Liver (tissue), 8 donors: ENCODE measurements at regions not wholly inside any gene's neighbourhood (a gene's known extent, or its start where the extent isn't known, plus 50 kb on each side); places are given as distances from the start of the nearest gene placed in this dataset.

Experiments used
- DNase-seq: peaks from one replicate; pipeline ENCODE4 v3.0.0-alpha.2; 2017; ENCODE audit warnings: low spot score
- H3K27ac ChIP-seq, 2 donors: one replicate each; pipeline ENCODE4 v1.7.0; 2013; ENCODE audit warnings: inconsistent platforms in 2 of 2, low read length in 2 of 2, control low read depth in 1 of 2, low read depth in 1 of 2, mild to moderate bottlenecking in 1 of 2
- H3K27me3 ChIP-seq, 4 donors: one replicate each; pipeline versions ENCODE4 v1.6.1 to v1.7.0; 2013; ENCODE audit warnings: low read length in 3 of 4, inconsistent platforms in 1 of 4, mild to moderate bottlenecking in 1 of 4, moderate library complexity in 1 of 4; ENCODE audit not compliant: control insufficient read depth in 4 of 4, insufficient read depth in 4 of 4
- H3K36me3 ChIP-seq, 4 donors: one replicate each; pipeline versions ENCODE4 v1.6.1 to v1.7.0; 2013; ENCODE audit warnings: low read length in 3 of 4, mild to moderate bottlenecking in 3 of 4, low read depth in 1 of 4, moderate library complexity in 1 of 4; ENCODE audit not compliant: control insufficient read depth in 4 of 4, insufficient read depth in 3 of 4
- H3K4me1 ChIP-seq, 4 donors: one replicate each; pipeline versions ENCODE4 v1.6.1 to v1.7.0; 2013; ENCODE audit warnings: low read length in 3 of 4, mild to moderate bottlenecking in 3 of 4, moderate library complexity in 1 of 4; ENCODE audit not compliant: control insufficient read depth in 4 of 4, insufficient read depth in 4 of 4
- H3K4me3 ChIP-seq, 3 donors: one replicate each; pipeline versions ENCODE4 v1.6.1 to v1.7.0; 2013; ENCODE audit warnings: low read length in 3 of 3, control low read depth in 1 of 3, low read depth in 1 of 3, mild to moderate bottlenecking in 1 of 3
- H3K9ac ChIP-seq, 2 donors: one replicate each; pipeline ENCODE4 v1.7.0; 2013; ENCODE audit warnings: low read length in 2 of 2, mild to moderate bottlenecking in 2 of 2, moderate library complexity in 2 of 2, control low read depth in 1 of 2, low read depth in 1 of 2
- H3K9me3 ChIP-seq, 4 donors: one replicate each; pipeline versions ENCODE4 v1.6.1 to v1.7.0; 2013; ENCODE audit warnings: low read length in 3 of 4; ENCODE audit not compliant: control insufficient read depth in 4 of 4
- CTCF ChIP-seq: fragments of 150-350 bp; IDR thresholded peaks from 2 replicates; pipeline ENCODE4 v1.5.1; 2017; ENCODE audit warnings: improper control_type of control experiment, low read depth, low read length; ENCODE audit not compliant: missing input control
- EGR1 ChIP-seq, 2 donors: IDR thresholded peaks; 2 replicates each; pipeline ENCODE4 v1.6.1; 2016 to 2018; ENCODE audit warnings: antibody characterized with exemption in 2 of 2, low read depth in 2 of 2
- FOXA1 ChIP-seq: IDR thresholded peaks from 2 replicates; pipeline ENCODE4 v1.6.1; 2016; ENCODE audit warnings: antibody characterized with exemption
- FOXA2 ChIP-seq: IDR thresholded peaks from 2 replicates; pipeline ENCODE4 v1.6.1; 2016; ENCODE audit warnings: antibody characterized with exemption
- GABPA ChIP-seq, 2 donors: IDR thresholded peaks in 1 of 2; conservative IDR thresholded peaks in 1 of 2; 2 replicates each; pipeline ENCODE4 v1.6.1; 2016; ENCODE audit warnings: antibody characterized with exemption in 2 of 2, mild to moderate bottlenecking in 1 of 2, moderate library complexity in 1 of 2
- HNF4A ChIP-seq, 2 donors: conservative IDR thresholded peaks; 2 replicates each; pipeline ENCODE4 v1.6.1; 2016; ENCODE audit warnings: antibody characterized with exemption in 2 of 2, mild to moderate bottlenecking in 2 of 2
- HNF4G ChIP-seq: IDR thresholded peaks from 2 replicates; pipeline ENCODE4 v1.6.1; 2016; ENCODE audit warnings: antibody characterized with exemption
- JUND ChIP-seq, 2 donors: IDR thresholded peaks; 2 replicates each; pipeline ENCODE4 v1.6.1; 2016; ENCODE audit warnings: antibody characterized with exemption in 2 of 2
- MAX ChIP-seq: IDR thresholded peaks from 2 replicates; pipeline ENCODE4 v1.6.1; 2016; ENCODE audit warnings: antibody characterized with exemption
- NR2F2 ChIP-seq: IDR thresholded peaks from 2 replicates; pipeline ENCODE4 v1.6.1; 2016; ENCODE audit warnings: antibody characterized with exemption
- RAD21 ChIP-seq, 2 donors: IDR thresholded peaks; 2 replicates each; pipeline ENCODE4 v1.6.1; 2016; ENCODE audit warnings: antibody characterized with exemption in 2 of 2, mild to moderate bottlenecking in 2 of 2
- RXRA ChIP-seq, 2 donors: IDR thresholded peaks; 2 replicates each; pipeline ENCODE4 v1.6.1; 2017 to 2018; ENCODE audit warnings: antibody characterized with exemption in 2 of 2, mild to moderate bottlenecking in 1 of 2
- SP1 ChIP-seq: IDR thresholded peaks from 2 replicates; pipeline ENCODE4 v1.6.1; 2018; ENCODE audit warnings: antibody characterized with exemption, mild to moderate bottlenecking
- TAF1 ChIP-seq: conservative IDR thresholded peaks from 2 replicates; pipeline ENCODE4 v1.6.1; 2016; ENCODE audit warnings: antibody characterized with exemption, mild to moderate bottlenecking
- YY1 ChIP-seq: IDR thresholded peaks from 2 replicates; pipeline ENCODE4 v1.6.1; 2016; ENCODE audit warnings: antibody characterized with exemption, mild to moderate bottlenecking
- WGBS: extraction: QIAGEN DNeasy Blood & Tissue Kit; methylation state at CpG from one replicate; pipeline ENCODE4 v1.1.7; 2013; 5-methylcytosine and 5-hydroxymethylcytosine counted together
- TF ChIP-seq, protein P1 (sequence below): IDR thresholded peaks from 2 replicates; pipeline ENCODE4 v1.6.1; 2016; ENCODE audit warnings: antibody characterized with exemption
- TF ChIP-seq, protein P2 (sequence below): IDR thresholded peaks from 2 replicates; pipeline ENCODE4 v1.6.1; 2016; ENCODE audit warnings: antibody characterized with exemption
- donor health status: healthy.
- donor health status: healthy.
- donor health status: healthy.
- donor health status: healthy.
- donor health status: healthy.

- TF ChIP-seq HNF4G (no peak), EGR1 (IDR thresholded peaks at IDR 0.05; ENCODE audit: low read depth in 2 of 2) (no peak), MAX (no peak), SP1 (no peak), RAD21 (IDR thresholded peaks at IDR 0.05) (no peak), FOXA1 (no peak), HNF4A (conservative IDR thresholded peaks at IDR 0.05) (no peak), GABPA (IDR thresholded peaks at IDR 0.05 in 1 of 2, conservative IDR thresholded peaks at IDR 0.05 in 1 of 2) (no peak), YY1 (no peak), JUND (IDR thresholded peaks at IDR 0.05) (no peak), FOXA2 (no peak), NR2F2 (no peak), RXRA (IDR thresholded peaks at IDR 0.05) (no peak), TAF1 (no peak), CTCF (no peak)
- TF ChIP-seq, protein P1, sequence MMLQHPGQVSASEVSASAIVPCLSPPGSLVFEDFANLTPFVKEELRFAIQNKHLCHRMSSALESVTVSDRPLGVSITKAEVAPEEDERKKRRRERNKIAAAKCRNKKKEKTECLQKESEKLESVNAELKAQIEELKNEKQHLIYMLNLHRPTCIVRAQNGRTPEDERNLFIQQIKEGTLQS: no peak
- TF ChIP-seq, protein P2, sequence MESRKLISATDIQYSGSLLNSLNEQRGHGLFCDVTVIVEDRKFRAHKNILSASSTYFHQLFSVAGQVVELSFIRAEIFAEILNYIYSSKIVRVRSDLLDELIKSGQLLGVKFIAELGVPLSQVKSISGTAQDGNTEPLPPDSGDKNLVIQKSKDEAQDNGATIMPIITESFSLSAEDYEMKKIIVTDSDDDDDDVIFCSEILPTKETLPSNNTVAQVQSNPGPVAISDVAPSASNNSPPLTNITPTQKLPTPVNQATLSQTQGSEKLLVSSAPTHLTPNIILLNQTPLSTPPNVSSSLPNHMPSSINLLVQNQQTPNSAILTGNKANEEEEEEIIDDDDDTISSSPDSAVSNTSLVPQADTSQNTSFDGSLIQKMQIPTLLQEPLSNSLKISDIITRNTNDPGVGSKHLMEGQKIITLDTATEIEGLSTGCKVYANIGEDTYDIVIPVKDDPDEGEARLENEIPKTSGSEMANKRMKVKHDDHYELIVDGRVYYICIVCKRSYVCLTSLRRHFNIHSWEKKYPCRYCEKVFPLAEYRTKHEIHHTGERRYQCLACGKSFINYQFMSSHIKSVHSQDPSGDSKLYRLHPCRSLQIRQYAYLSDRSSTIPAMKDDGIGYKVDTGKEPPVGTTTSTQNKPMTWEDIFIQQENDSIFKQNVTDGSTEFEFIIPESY: no peak
- Histone ChIP-seq H3K27ac (no peak overlapping the region), H3K9ac (no peak overlapping the region), H3K4me1 (no peaks in the 10 kb centered on the region), H3K9me3 (peaks cover 0 to 6% (median 0%) of the 10 kb centered on the region in 4 donors), H3K4me3 (no peak overlapping the region), H3K36me3 (no peaks in the 10 kb centered on the region), H3K27me3 (no peaks in the 10 kb centered on the region)
- no peak for DNase-seq
Measured at GRCh38 chr4:124810827-124811226, 98.3 kb upstream of the ANKRD50 start.

- Histone ChIP-seq H3K4me1 (no peaks in the 10 kb centered on the region), H3K4me3 (no peak overlapping the region), H3K27me3 (no peaks in the 10 kb centered on the region), H3K36me3 (no peaks in the 10 kb centered on the region), H3K9ac (no peak overlapping the region), H3K9me3 (peaks cover 0 to 6% (median 0%) of the 10 kb centered on the region in 4 donors), H3K27ac (no peak overlapping the region)
- no peak for TF ChIP-seq JUND (IDR thresholded peaks at IDR 0.05)
- no peak for TF ChIP-seq FOXA1
- TF ChIP-seq, protein P2: no peak
- TF ChIP-seq FOXA2: no peak
- no peak for TF ChIP-seq EGR1 (IDR thresholded peaks at IDR 0.05; ENCODE audit: low read depth in 2 of 2)
- no peak for TF ChIP-seq GABPA (IDR thresholded peaks at IDR 0.05 in 1 of 2, conservative IDR thresholded peaks at IDR 0.05 in 1 of 2)
- TF ChIP-seq SP1: no peak
- TF ChIP-seq NR2F2: no peak
- no peak for TF ChIP-seq RXRA (IDR thresholded peaks at IDR 0.05)
- WGBS: 68% methylated on average over 1 of the region's 1 CpG
- DNase-seq: no peak
Measured at GRCh38 chr4:124807421-124807820, 94.9 kb upstream of the ANKRD50 start.
